ENCODE measurements at regions not wholly inside any gene's neighbourhood (a gene's known extent, or its start where the extent isn't known, plus 50 kb on each side); places are given as distances from the start of the nearest gene placed in this dataset.

- TF ChIP-seq, protein P1, sequence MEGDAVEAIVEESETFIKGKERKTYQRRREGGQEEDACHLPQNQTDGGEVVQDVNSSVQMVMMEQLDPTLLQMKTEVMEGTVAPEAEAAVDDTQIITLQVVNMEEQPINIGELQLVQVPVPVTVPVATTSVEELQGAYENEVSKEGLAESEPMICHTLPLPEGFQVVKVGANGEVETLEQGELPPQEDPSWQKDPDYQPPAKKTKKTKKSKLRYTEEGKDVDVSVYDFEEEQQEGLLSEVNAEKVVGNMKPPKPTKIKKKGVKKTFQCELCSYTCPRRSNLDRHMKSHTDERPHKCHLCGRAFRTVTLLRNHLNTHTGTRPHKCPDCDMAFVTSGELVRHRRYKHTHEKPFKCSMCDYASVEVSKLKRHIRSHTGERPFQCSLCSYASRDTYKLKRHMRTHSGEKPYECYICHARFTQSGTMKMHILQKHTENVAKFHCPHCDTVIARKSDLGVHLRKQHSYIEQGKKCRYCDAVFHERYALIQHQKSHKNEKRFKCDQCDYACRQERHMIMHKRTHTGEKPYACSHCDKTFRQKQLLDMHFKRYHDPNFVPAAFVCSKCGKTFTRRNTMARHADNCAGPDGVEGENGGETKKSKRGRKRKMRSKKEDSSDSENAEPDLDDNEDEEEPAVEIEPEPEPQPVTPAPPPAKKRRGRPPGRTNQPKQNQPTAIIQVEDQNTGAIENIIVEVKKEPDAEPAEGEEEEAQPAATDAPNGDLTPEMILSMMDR (conservative IDR thresholded peaks at IDR 0.05; ENCODE audit: low read depth, low read length) = no peak
- TF ChIP-seq EZH2phosphoT487 (IDR thresholded peaks at IDR 0.05; ENCODE audit: borderline replicate concordance, low read length) (no peak), EZH2 (IDR thresholded peaks at IDR 0.05; ENCODE audit: low read length, unreplicated experiment) (no peak)
These were observed 138.3 kb upstream of the PDHA2 start for GRCh38 chr4:95701500-95702170.
